ENCODE measurements at regions not wholly inside any gene's neighbourhood (a gene's known extent, or its start where the extent isn't known, plus 50 kb on each side); places are given as distances from the start of the nearest gene placed in this dataset.

- TF ChIP-seq TEAD4 (IDR thresholded peaks at IDR 0.05; ENCODE audit: low read depth, low read length) = no peak
- TF ChIP-seq HDAC6 (IDR thresholded peaks at IDR 0.05; ENCODE audit: low read depth, low read length) = no peak
- TF ChIP-seq RAD21 (IDR thresholded peaks at IDR 0.05 in 1 of 2, conservative IDR thresholded peaks at IDR 0.05 in 1 of 2; ENCODE audit: low read depth in 2 of 2, low read length in 2 of 2) = 0 out of 4 replicates have a peak, but pooled peaks have one; percentile 18 to 20
- no peak for TF ChIP-seq ZNF274 (IDR thresholded peaks at IDR 0.05; ENCODE audit: borderline replicate concordance, extremely low read depth, low read length)
- TF ChIP-seq CREB1 (IDR thresholded peaks at IDR 0.05) = no peak
- TF ChIP-seq POLR2A (IDR thresholded peaks at IDR 0.05; ENCODE audit: control extremely low read depth in 1 of 2, low read depth in 2 of 2, low read length in 2 of 2) = no peak
- TF ChIP-seq TAF7 (optimal IDR thresholded peaks at IDR 0.05; ENCODE audit: borderline replicate concordance, low read depth, low read length) = no peak
- H3K18ac ChIP-seq (ENCODE audit: extremely low read depth, low read length) = peak overlapping the region; percentile 62
- H3K14ac ChIP-seq (ENCODE audit: insufficient read length) = no peak overlapping the region
- no peak overlapping the region for H3K4me2 ChIP-seq (ENCODE audit: insufficient read depth in 1 of 2, low read depth in 2 of 2, low read length in 2 of 2)
- no peak overlapping the region for H2BK5ac ChIP-seq (ENCODE audit: low read depth, low read length)
- FAIRE-seq = no peak
- peak overlapping the region; percentile 27; the same call in 1 of the 2 replicates for H2BK12ac ChIP-seq (ENCODE audit: low read depth, low read length)
- H3K9me3 ChIP-seq (ENCODE audit: insufficient read depth in 2 of 2, low read depth in 1 of 2, low read length in 1 of 2) = no peaks in the 10 kb centered on the region
- H3K79me2 ChIP-seq (ENCODE audit: control insufficient read depth in 1 of 2, insufficient read depth in 2 of 2, low read length in 2 of 2) = no peaks in the 10 kb centered on the region
- peak overlapping the region; percentile 55 for H4K91ac ChIP-seq (replicated peaks; ENCODE audit: insufficient read length, low read length)
- POLR2A ChIA-PET (ENCODE audit: partially characterized antibody) = interaction anchor here (1.2 kb wide), 1 partner anchor 16 kb away, joined by 3 read pairs; no protein-coding TSS in a partner anchor
- no peak overlapping the region for H3K56ac ChIP-seq (replicated peaks; ENCODE audit: insufficient read length, low read depth, low read length)
- no peaks in the 10 kb centered on the region for H3K36me3 ChIP-seq (ENCODE audit: control insufficient read depth in 2 of 4, insufficient read depth in 4 of 4, low read length in 3 of 4)
- H2BK20ac ChIP-seq (ENCODE audit: low read length) = 0 out of 2 replicates have a peak overlapping the region, but pooled peaks have one; percentile 11
- no peaks in the 10 kb centered on the region; a peak in 1 of 7 replicates for H3K27me3 ChIP-seq (replicated peaks in 1 of 4; ENCODE audit: control insufficient read depth in 3 of 4, extremely low read depth in 1 of 4, insufficient read depth in 3 of 4, low read length in 3 of 4)
- no peak for DNase-seq (ENCODE audit: low read depth in 1 of 2, low spot score in 2 of 2)
- peak overlapping the region; percentile 65; the same call in 1 of the 2 replicates for H2BK15ac ChIP-seq (ENCODE audit: low read length)
- H4K5ac ChIP-seq (ENCODE audit: insufficient read length, low read depth, low read length) = no peak overlapping the region
- no peak overlapping the region for H2BK120ac ChIP-seq (replicated peaks; ENCODE audit: low read depth, low read length)
- WGBS, 2 experiments (ENCODE audit: extremely low coverage in 1 of 2, insufficient coverage in 1 of 2, insufficient read length in 1 of 2, insufficient replicate concordance in 2 of 2, low coverage in 1 of 2, low lambda C conversion rate in 2 of 2, missing lambda C conversion rate in 1 of 2) = 94% methylated on average over 6 of the region's 6 CpGs; no CpG with 5 or more reads in 1 of the 2 experiments
- H3K27ac ChIP-seq (ENCODE audit: low read depth, low read length) = no peak overlapping the region
- H2AFZ ChIP-seq (ENCODE audit: low read length) = no peak overlapping the region
- no peak overlapping the region for H3K4me3 ChIP-seq (ENCODE audit: extremely low read depth in 1 of 4, insufficient read depth in 2 of 4, low read depth in 3 of 4, low read length in 4 of 4)
- CTCF ChIA-PET (ENCODE audit: partially characterized antibody) = interaction anchor here (0.9 to 1.2 kb wide), 2 partner anchors 57 to 184 kb away, joined by 3 to 6 read pairs; no protein-coding TSS in a partner anchor
- H3K4ac ChIP-seq (replicated peaks; ENCODE audit: insufficient read length, low read depth, low read length) = no peak overlapping the region
- H4K8ac ChIP-seq (ENCODE audit: extremely low read depth, insufficient read depth, low read length) = no peak overlapping the region
- no peak overlapping the region for H3K23ac ChIP-seq (ENCODE audit: insufficient read length)
- H3K23me2 ChIP-seq (ENCODE audit: low read depth, low read length) = peaks cover 8% of the 10 kb centered on the region; the same call in 1 of the 2 replicates
- no peak overlapping the region for H3K9ac ChIP-seq (replicated peaks in 1 of 4; ENCODE audit: extremely low read depth in 1 of 4, low read depth in 3 of 4, low read length in 3 of 4)
- H3K4me1 ChIP-seq (replicated peaks in 1 of 4; ENCODE audit: control insufficient read depth in 3 of 4, insufficient read depth in 4 of 4, low read length in 3 of 4) = peaks cover 15 to 38% (median 21%) of the 10 kb centered on the region in 4 experiments
- H4K20me1 ChIP-seq (replicated peaks in 1 of 2; ENCODE audit: control insufficient read depth in 1 of 2, insufficient read depth in 2 of 2, low read length in 2 of 2) = no peaks in the 10 kb centered on the region
- H2AK5ac ChIP-seq (ENCODE audit: low read depth, low read length) = no peak overlapping the region; the same call in 1 of the 2 replicates
- H3K79me1 ChIP-seq (ENCODE audit: low read depth, low read length) = no peaks in the 10 kb centered on the region
These were observed 89.2 kb upstream of the WNT4 start for GRCh38 chr1:22231995-22232690.

Data from H1 (cell line).